Heart left ventricle (tissue), 16 donors: ENCODE measurements at regions not wholly inside any gene's neighbourhood (a gene's known extent, or its start where the extent isn't known, plus 50 kb on each side); places are given as distances from the start of the nearest gene placed in this dataset.

Source experiments
- ATAC-seq, 4 donors: fragments of 200-7000 bp; cut with Tn5 transposase; one replicate each; pipeline ENCODE4 v1.9.1; 2020 to 2022; ENCODE audit warnings: moderate library complexity in 4 of 4, mild to moderate bottlenecking in 3 of 4, moderate number of reproducible peaks in 1 of 4
- DNase-seq, 5 donors: peaks; one replicate each; pipeline ENCODE4 v3.0.0-alpha.2; 2020
- H3K27ac ChIP-seq, 12 donors: fragments of 200-600 bp; sonication (generic) in 4 of 12; one replicate each; pipeline versions ENCODE4 v1.5.0 to v1.8.0; 2016 to 2022; ENCODE audit warnings: mild to moderate bottlenecking in 2 of 12
- H3K27me3 ChIP-seq, 9 donors: fragments of 200-600 bp; sonication (generic) in 2 of 9; one replicate each; pipeline versions ENCODE4 v1.5.1 to v1.8.0; 2016 to 2022; ENCODE audit warnings: mild to moderate bottlenecking in 3 of 9
- H3K36me3 ChIP-seq, 9 donors: fragments of 200-600 bp; sonication (generic) in 2 of 9; one replicate each; pipeline versions ENCODE4 v1.5.0 to v1.8.0; 2018 to 2022; ENCODE audit warnings: mild to moderate bottlenecking in 2 of 9
- H3K4me1 ChIP-seq, 12 donors: fragments of 200-600 bp; sonication (generic) in 4 of 12; one replicate each; pipeline versions ENCODE4 v1.5.0 to v1.8.0; 2016 to 2022; ENCODE audit warnings: mild to moderate bottlenecking in 3 of 12
- H3K4me3 ChIP-seq, 12 donors: fragments of 200-600 bp; sonication (generic) in 4 of 12; one replicate each; pipeline versions ENCODE4 v1.5.0 to v1.8.0; 2017 to 2022; ENCODE audit warnings: mild to moderate bottlenecking in 9 of 12, moderate library complexity in 4 of 12
- H3K9me3 ChIP-seq, 12 donors: fragments of 200-600 bp; sonication (generic) in 4 of 12; one replicate each; pipeline versions ENCODE4 v1.5.0 to v1.8.0; 2016 to 2022; ENCODE audit warnings: mild to moderate bottlenecking in 1 of 12
- POLR2A ChIP-seq, 2 donors: fragments of 450-650 bp; IDR thresholded peaks; one replicate each; pipeline ENCODE4 v1.6.1; 2017; ENCODE audit warnings: antibody characterized with exemption in 2 of 2, mild to moderate bottlenecking in 2 of 2, moderate library complexity in 2 of 2
- WGBS, 4 donors: extraction: QIAGEN DNeasy Blood & Tissue Kit in 2 of 4; methylation state at CpG; one replicate each; pipeline versions ENCODE4 v1.1.5 to v1.1.7; 2013 to 2018; 5-methylcytosine and 5-hydroxymethylcytosine counted together
- intact Hi-C, 10 donors: fragments of 100-400 bp; cut with DNase I; formaldehyde crosslinking; loops; one replicate each; pipeline versions ENCODE4 v1.11.1 to v1.14.2; 2022
- TF ChIP-seq, protein P1 (sequence below), 12 donors: fragments of 200-600 bp; sonication (generic) in 4 of 12; IDR thresholded peaks; one replicate each; pipeline versions ENCODE4 v1.5.0 to v1.8.0; 2018 to 2022; ENCODE audit warnings: antibody characterized with exemption in 12 of 12, mild to moderate bottlenecking in 5 of 12
- donor health status: ischemic (EF 13 %, LVEDD 7.1; RV severe dilation, severe dysfunction).
- donor health status: healthy with polysubstance abuse.
- donor health status: DM: no; HTN: yes; CAD: no.
- donor health status: DM: no; HTN: no; CAD: no.
- donor health status: ischemic (EF 25% LVEDD 6.9; RV normal size, moderate dysfunction).
- donor health status: ischemic (EF 25% LVEDD 5.7; RV mildly dilated, moderate dysfunction).
- donor health status: healthy.
- donor health status: DM: yes; HTN: yes; CAD: no.
- donor health status: ischemic (EF 35%, LVEDD 5.7; RV mildly dilated, moderate dysfunction).
- donor health status: nonischemic (EF 11% LVEDD 7.7; RV severe dilation, severe dysfunction).
- donor health status: DM: yes; HTN: yes; CAD: no.
- donor health status: PGD.
- donor health status: ischemic (EF 29% LVEDD 5.4; RV normal size, mild dysfunction).
- donor health status: nonischemic (EF 23%, LVEDD 6.1; RV moderate dilation, normal function).

DNA sequence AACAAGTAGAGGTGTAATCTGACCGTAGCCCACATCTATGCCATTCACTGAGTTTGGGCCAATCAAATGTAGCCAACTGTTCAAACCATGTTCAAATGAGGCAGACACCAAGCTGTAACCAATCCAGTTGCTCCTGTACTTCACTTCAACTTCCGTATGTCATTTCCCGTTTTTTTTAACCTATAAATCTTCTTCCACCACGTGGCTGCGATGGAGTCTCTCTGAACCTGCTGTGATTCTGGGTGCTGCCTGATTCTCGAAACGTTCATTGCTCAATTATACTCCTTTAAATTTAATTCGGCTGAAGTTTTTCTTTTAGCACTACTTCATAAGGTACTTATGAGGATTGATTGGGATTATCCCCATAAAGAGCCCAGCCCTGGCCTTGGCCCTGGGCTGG is 179.7 kb downstream of the PIK3R1 start:
- DNase-seq (no peak), ATAC-seq (no peak)
- H3K27ac ChIP-seq = no peak overlapping the region
- peaks cover 0 to 8% (median 0%) of the 10 kb centered on the region in 12 donors for H3K4me1 ChIP-seq
- WGBS, 4 donors = 94 to 96% (median 95%) methylated on average over 8 of the region's 8 CpGs
- peaks cover 0 to 13% (median 0%) of the 10 kb centered on the region in 12 donors for H3K9me3 ChIP-seq
- no peak overlapping the region for H3K4me3 ChIP-seq
- TF ChIP-seq, protein P1, sequence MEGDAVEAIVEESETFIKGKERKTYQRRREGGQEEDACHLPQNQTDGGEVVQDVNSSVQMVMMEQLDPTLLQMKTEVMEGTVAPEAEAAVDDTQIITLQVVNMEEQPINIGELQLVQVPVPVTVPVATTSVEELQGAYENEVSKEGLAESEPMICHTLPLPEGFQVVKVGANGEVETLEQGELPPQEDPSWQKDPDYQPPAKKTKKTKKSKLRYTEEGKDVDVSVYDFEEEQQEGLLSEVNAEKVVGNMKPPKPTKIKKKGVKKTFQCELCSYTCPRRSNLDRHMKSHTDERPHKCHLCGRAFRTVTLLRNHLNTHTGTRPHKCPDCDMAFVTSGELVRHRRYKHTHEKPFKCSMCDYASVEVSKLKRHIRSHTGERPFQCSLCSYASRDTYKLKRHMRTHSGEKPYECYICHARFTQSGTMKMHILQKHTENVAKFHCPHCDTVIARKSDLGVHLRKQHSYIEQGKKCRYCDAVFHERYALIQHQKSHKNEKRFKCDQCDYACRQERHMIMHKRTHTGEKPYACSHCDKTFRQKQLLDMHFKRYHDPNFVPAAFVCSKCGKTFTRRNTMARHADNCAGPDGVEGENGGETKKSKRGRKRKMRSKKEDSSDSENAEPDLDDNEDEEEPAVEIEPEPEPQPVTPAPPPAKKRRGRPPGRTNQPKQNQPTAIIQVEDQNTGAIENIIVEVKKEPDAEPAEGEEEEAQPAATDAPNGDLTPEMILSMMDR (IDR thresholded peaks at IDR 0.05) = no peak
- no peak for TF ChIP-seq POLR2A (IDR thresholded peaks at IDR 0.05)
- no peaks in the 10 kb centered on the region for H3K27me3 ChIP-seq
- no peaks in the 10 kb centered on the region for H3K36me3 ChIP-seq
- intact Hi-C loops = no loop called here

DNA sequence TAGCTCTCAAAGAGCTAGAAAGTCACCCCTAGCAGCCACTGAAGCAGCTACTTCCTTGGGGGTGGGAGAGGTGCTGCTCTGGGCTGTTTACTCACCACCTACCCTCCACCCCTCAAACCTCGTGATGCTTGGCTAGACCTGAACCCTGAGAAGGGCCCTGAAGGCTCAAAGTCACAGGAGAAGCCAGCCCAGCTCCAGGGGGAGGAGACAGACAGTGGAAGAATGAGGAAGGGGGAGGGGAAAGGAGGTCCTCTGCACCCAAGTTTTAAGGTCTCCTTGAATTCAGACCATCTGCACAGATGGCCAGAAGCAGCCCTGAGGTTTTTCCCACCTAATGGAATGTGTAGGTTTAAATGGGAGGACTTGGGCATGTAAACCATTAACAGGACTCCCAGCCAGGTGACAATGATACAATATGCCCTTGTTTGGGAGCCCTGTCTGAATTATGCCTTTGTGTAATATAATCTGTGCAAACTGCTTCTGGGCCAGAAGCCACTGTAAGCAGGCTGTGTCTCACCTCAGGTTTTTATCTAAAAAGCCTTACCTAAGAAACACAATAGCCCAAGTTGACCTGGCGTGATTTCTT is 180.5 kb downstream of the PIK3R1 start:
- peaks cover 0 to 8% (median 0%) of the 10 kb centered on the region in 12 donors for H3K4me1 ChIP-seq
- no peaks in the 10 kb centered on the region for H3K36me3 ChIP-seq
- peaks cover 0 to 13% (median 0%) of the 10 kb centered on the region in 12 donors for H3K9me3 ChIP-seq
- H3K27ac ChIP-seq = no peak overlapping the region
- 80 to 91% (median 82%) methylated on average over 2 of the region's 2 CpGs for WGBS, 4 donors
- ATAC-seq (no peak), DNase-seq (no peak)
- H3K27me3 ChIP-seq = no peaks in the 10 kb centered on the region
- intact Hi-C loops = no loop called here
- no peak overlapping the region for H3K4me3 ChIP-seq
- no peak for TF ChIP-seq POLR2A (IDR thresholded peaks at IDR 0.05)
- TF ChIP-seq, protein P1 (IDR thresholded peaks at IDR 0.05) = no peak

DNA sequence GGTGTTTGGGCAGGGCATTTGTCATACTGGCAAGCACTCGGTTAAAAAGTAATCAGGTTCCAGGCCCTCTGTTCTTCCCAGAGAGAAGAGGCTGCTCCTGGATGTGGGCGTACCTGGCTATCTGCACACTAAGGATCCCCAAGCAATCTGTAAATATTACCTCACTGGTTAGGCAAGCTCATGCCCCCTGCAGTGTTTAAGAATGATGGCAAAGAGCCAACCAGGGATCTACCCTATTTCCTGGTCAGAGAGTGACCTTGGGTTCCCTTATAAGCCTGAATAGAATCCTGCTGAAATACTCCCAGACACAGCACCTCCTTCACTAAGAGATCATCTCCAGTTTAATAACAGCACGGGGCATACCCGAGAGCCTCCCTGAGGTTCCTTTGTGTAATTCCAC is 181.2 kb downstream of the PIK3R1 start:
- no peak for ATAC-seq
- intact Hi-C loops = no loop called here

DNA sequence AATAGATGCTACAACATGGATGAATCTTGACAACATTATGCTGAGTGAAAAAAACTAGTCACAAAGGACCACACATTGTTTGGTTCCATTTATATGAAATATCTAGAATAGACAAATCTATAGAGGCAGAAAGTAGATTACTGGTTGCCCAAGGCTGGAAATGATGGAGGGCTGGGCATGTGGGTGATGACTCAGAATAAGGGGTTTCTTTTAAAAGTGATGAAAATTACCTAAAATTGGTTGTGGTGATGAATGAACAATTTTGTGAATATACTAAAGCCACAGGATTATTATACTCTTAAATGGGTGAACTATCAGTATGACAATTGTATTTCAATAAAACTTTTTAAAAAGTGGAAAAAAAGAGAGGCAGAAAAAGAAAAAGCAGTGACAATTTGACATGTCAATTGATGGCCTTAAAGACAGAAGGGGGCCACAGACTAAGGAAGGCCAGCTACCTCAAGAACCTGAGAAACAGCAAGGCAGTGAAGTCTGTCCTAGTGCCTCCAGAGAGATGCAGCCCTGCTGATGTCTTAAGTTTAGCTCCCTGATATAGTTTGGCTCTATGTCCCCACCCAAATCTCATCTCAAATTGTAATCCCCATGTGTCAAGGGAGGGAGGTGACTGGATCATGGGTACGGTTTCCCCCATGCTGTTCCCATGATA is 182.7 kb downstream of the PIK3R1 start:
- intact Hi-C loops = no loop called here
- TF ChIP-seq, protein P1 (IDR thresholded peaks at IDR 0.05) = no peak
- TF ChIP-seq POLR2A (IDR thresholded peaks at IDR 0.05) = no peak
- Histone ChIP-seq H3K27ac (no peak overlapping the region), H3K27me3 (no peaks in the 10 kb centered on the region), H3K9me3 (peaks cover 0 to 13% (median 0%) of the 10 kb centered on the region in 12 donors), H3K4me3 (no peak overlapping the region), H3K36me3 (no peaks in the 10 kb centered on the region), H3K4me1 (no peaks in the 10 kb centered on the region)
- DNase-seq (no peak), ATAC-seq (no peak)
- 83 to 96% (median 91%) methylated on average over 1 of the region's 1 CpG for WGBS, 4 donors

More for the DNA sequence above, 181.2 kb downstream of the PIK3R1 start:
- H3K27me3 ChIP-seq = no peaks in the 10 kb centered on the region
- H3K36me3 ChIP-seq = no peaks in the 10 kb centered on the region
- DNase-seq = no peak
- peaks cover 0 to 8% (median 0%) of the 10 kb centered on the region in 12 donors for H3K4me1 ChIP-seq
- WGBS, 4 donors = 82 to 92% (median 88%) methylated on average over 4 of the region's 4 CpGs
- TF ChIP-seq, protein P1 (IDR thresholded peaks at IDR 0.05) = no peak
- TF ChIP-seq POLR2A (IDR thresholded peaks at IDR 0.05) = no peak
- no peak overlapping the region for H3K4me3 ChIP-seq
- H3K27ac ChIP-seq = no peak overlapping the region
- H3K9me3 ChIP-seq = peaks cover 0 to 13% (median 0%) of the 10 kb centered on the region in 12 donors
